Activated B cell treated with CpG ODN at 0.5 μM for 24 hours (primary cell): ENCODE measurements at regions not wholly inside any gene's neighbourhood (a gene's known extent, or its start where the extent isn't known, plus 50 kb on each side); places are given as distances from the start of the nearest gene placed in this dataset.

Experiments used
- ATAC-seq: fragments of 200-7000 bp; cut with Tn5 transposase; one replicate; pipeline ENCODE4 v1.10.0; 2021; ENCODE audit warnings: low read depth, mild to moderate bottlenecking, moderate library complexity
- CTCF ChIA-PET: fragments of 350-600 bp; sonication (Branson Sonifier 250); formaldehyde crosslinking; loops from one replicate; lab custom pipeline; 2021; ENCODE audit warnings: antibody characterized with exemption; lab: Charles Lee
- POLR2A ChIA-PET: fragments of 350-600 bp; sonication (Branson Sonifier 250); formaldehyde crosslinking; loops from one replicate; lab custom pipeline; 2021; ENCODE audit warnings: antibody characterized with exemption; lab: Charles Lee
- DNase-seq: peaks from one replicate; pipeline ENCODE4 v3.0.0; 2022
- H3K27ac Mint-ChIP-seq: one replicate; pipeline ENCODE4 v1.8.0; 2020; ENCODE audit warnings: mixed read lengths
- H3K27me3 Mint-ChIP-seq: one replicate; pipeline ENCODE4 v1.8.0; 2021; ENCODE audit warnings: mixed read lengths
- H3K36me3 Mint-ChIP-seq: one replicate; pipeline ENCODE4 v1.8.0; 2021; ENCODE audit warnings: low read depth, mixed read lengths
- H3K4me1 Mint-ChIP-seq: one replicate; pipeline ENCODE4 v1.8.0; 2021; ENCODE audit warnings: mixed read lengths
- H3K4me3 Mint-ChIP-seq: one replicate; pipeline ENCODE4 v1.8.0; 2020; ENCODE audit warnings: mild to moderate bottlenecking, mixed read lengths
- H3K9me3 Mint-ChIP-seq: one replicate; pipeline ENCODE4 v1.8.0; 2020; ENCODE audit warnings: mixed read lengths
- CTCF ChIP-seq: fragments of 200-600 bp; IDR thresholded peaks from one replicate; pipeline ENCODE4 v1.8.0; 2022; ENCODE audit warnings: antibody characterized with exemption, mild to moderate bottlenecking
- intact Hi-C: fragments of 100-400 bp; cut with micrococcal nuclease; formaldehyde crosslinking; loops from one replicate; pipeline ENCODE4 v1.15.1; 2024

GRCh38 chr21:38945545-38946245 lies 140.0 kb downstream of the ETS2 start:
- DNase-seq: no peak
- Mint-ChIP-seq H3K9me3 (peaks cover 5% of the 10 kb centered on the region), H3K4me3 (no peak overlapping the region), H3K4me1 (no peaks in the 10 kb centered on the region), H3K27ac (no peak overlapping the region), H3K27me3 (peaks cover 5% of the 10 kb centered on the region), H3K36me3 (no peaks in the 10 kb centered on the region)
- ATAC-seq: no peak
- ChIA-PET POLR2A (no interaction called here), CTCF (no interaction called here)
- intact Hi-C loops: no loop called here
- no peak for TF ChIP-seq CTCF

GRCh38 chr21:38944903-38945302 lies 139.2 kb downstream of the ETS2 start:
- POLR2A ChIA-PET: no interaction called here
- Mint-ChIP-seq H3K9me3 (no peaks in the 10 kb centered on the region), H3K36me3 (no peaks in the 10 kb centered on the region), H3K27ac (no peak overlapping the region), H3K4me3 (no peak overlapping the region), H3K27me3 (peaks cover 5% of the 10 kb centered on the region), H3K4me1 (no peaks in the 10 kb centered on the region)
- CTCF ChIA-PET: no interaction called here
- ATAC-seq (no peak), DNase-seq (no peak)
- intact Hi-C loops: no loop called here
- no peak for TF ChIP-seq CTCF

- POLR2A ChIA-PET: no interaction called here
- Mint-ChIP-seq H3K27ac (no peak overlapping the region), H3K36me3 (no peaks in the 10 kb centered on the region), H3K9me3 (no peaks in the 10 kb centered on the region), H3K27me3 (peaks cover 5% of the 10 kb centered on the region), H3K4me3 (no peak overlapping the region), H3K4me1 (no peaks in the 10 kb centered on the region)
- intact Hi-C loops: no loop called here
- ATAC-seq (no peak), DNase-seq (no peak)
- CTCF ChIA-PET: no interaction called here
- no peak for TF ChIP-seq CTCF
These were observed 138.7 kb downstream of the ETS2 start for GRCh38 chr21:38944402-38944801.

GRCh38 chr21:38942748-38943211 lies 137.1 kb downstream of the ETS2 start:
- H3K4me3 Mint-ChIP-seq: no peak overlapping the region
- peaks cover 5% of the 10 kb centered on the region for H3K27me3 Mint-ChIP-seq
- no peaks in the 10 kb centered on the region for H3K36me3 Mint-ChIP-seq
- no peak overlapping the region for H3K27ac Mint-ChIP-seq
- ATAC-seq (no peak), DNase-seq (no peak)
- intact Hi-C loops: no loop called here
- H3K9me3 Mint-ChIP-seq: no peaks in the 10 kb centered on the region
- TF ChIP-seq CTCF: no peak
- ChIA-PET POLR2A (no interaction called here), CTCF (no interaction called here)
- H3K4me1 Mint-ChIP-seq: no peaks in the 10 kb centered on the region

GRCh38 chr21:38938769-38939168 lies 133.0 kb downstream of the ETS2 start:
- no peak for TF ChIP-seq CTCF
- no peak overlapping the region for H3K4me3 Mint-ChIP-seq
- ATAC-seq: no peak
- ChIA-PET POLR2A (no interaction called here), CTCF (no interaction called here)
- DNase-seq: no peak
- H3K4me1 Mint-ChIP-seq: no peaks in the 10 kb centered on the region
- intact Hi-C loops: no loop called here
- H3K36me3 Mint-ChIP-seq: no peaks in the 10 kb centered on the region
- no peak overlapping the region for H3K27ac Mint-ChIP-seq
- no peaks in the 10 kb centered on the region for H3K9me3 Mint-ChIP-seq
- peaks cover 5% of the 10 kb centered on the region for H3K27me3 Mint-ChIP-seq
